NCI-H2081 treated with DMSO at 0.1 percent for 48 hours (cell line): ENCODE measurements at regions not wholly inside any gene's neighbourhood (a gene's known extent, or its start where the extent isn't known, plus 50 kb on each side); places are given as distances from the start of the nearest gene placed in this dataset.
"Not testable (repeated sequence)": the region's sequence is repeated elsewhere in the genome, so short reads cannot be mapped to it uniquely, and the experiment has no call there.

Experiments used
- DNase-seq: peaks from one replicate; lab custom pipeline; 2025; lab: John Stamatoyannopoulos, UW

- no peak for DNase-seq
Observed at GRCh38 chr1:96541491-96541890, 180.1 kb upstream of the PTBP2 start.

- no peak for DNase-seq
Observed at GRCh38 chr1:96544051-96544830, 177.3 kb upstream of the PTBP2 start.

- DNase-seq: no peak
Observed at GRCh38 chr1:96544831-96545221, 176.8 kb upstream of the PTBP2 start.

- DNase-seq: no peak
Observed at GRCh38 chr1:96545935-96546656, 175.5 kb upstream of the PTBP2 start.

GRCh38 chr1:96550061-96550460 lies 171.5 kb upstream of the PTBP2 start:
- DNase-seq: no peak

GRCh38 chr1:96552451-96552850 lies 169.1 kb upstream of the PTBP2 start:
- DNase-seq: no peak

GRCh38 chr1:96553811-96554210 lies 167.8 kb upstream of the PTBP2 start:
- no peak for DNase-seq

GRCh38 chr1:96554364-96554763 lies 167.2 kb upstream of the PTBP2 start:
- DNase-seq: no peak

- no peak for DNase-seq
Observed at GRCh38 chr1:96557336-96557735, 164.2 kb upstream of the PTBP2 start.

GRCh38 chr1:96558635-96559034 lies 162.9 kb upstream of the PTBP2 start:
- DNase-seq: no peak

GRCh38 chr1:96559181-96559580 lies 162.4 kb upstream of the PTBP2 start:
- no peak for DNase-seq

GRCh38 chr1:96559707-96560596 lies 161.6 kb upstream of the PTBP2 start:
- no peak for DNase-seq

GRCh38 chr1:96562094-96562493 lies 159.5 kb upstream of the PTBP2 start:
- no peak for DNase-seq

GRCh38 chr1:96564401-96564800 lies 157.2 kb upstream of the PTBP2 start:
- DNase-seq: not testable (repeated sequence)

GRCh38 chr1:96565546-96565945 lies 156.0 kb upstream of the PTBP2 start:
- DNase-seq: no peak

- DNase-seq: no peak
Observed at GRCh38 chr1:96568639-96569038, 152.9 kb upstream of the PTBP2 start.

- DNase-seq: no peak
Observed at GRCh38 chr1:96569288-96569687, 152.3 kb upstream of the PTBP2 start.

GRCh38 chr1:96579636-96580035 lies 141.9 kb upstream of the PTBP2 start:
- no peak for DNase-seq

GRCh38 chr1:96580920-96581319 lies 140.7 kb upstream of the PTBP2 start:
- no peak for DNase-seq

GRCh38 chr1:96581772-96582171 lies 139.8 kb upstream of the PTBP2 start:
- DNase-seq: no peak

GRCh38 chr1:96583903-96584302 lies 137.7 kb upstream of the PTBP2 start:
- no peak for DNase-seq

- no peak for DNase-seq
Observed at GRCh38 chr1:96587222-96587621, 134.4 kb upstream of the PTBP2 start.
